Gastroesophageal sphincter (tissue), 3 donors: ENCODE measurements at regions not wholly inside any gene's neighbourhood (a gene's known extent, or its start where the extent isn't known, plus 50 kb on each side); places are given as distances from the start of the nearest gene placed in this dataset.

Experiments
- EP300 ChIP-seq: sonication (generic); formaldehyde crosslinking; IDR thresholded peaks from one replicate; pipeline ENCODE4 v1.6.1; 2017; ENCODE audit warnings: antibody characterized with exemption, mild to moderate bottlenecking
- POLR2A ChIP-seq, 2 donors: fragments of 450-650 bp; IDR thresholded peaks; one replicate each; pipeline ENCODE4 v1.6.1; 2017; ENCODE audit warnings: antibody characterized with exemption in 2 of 2, mild to moderate bottlenecking in 2 of 2, moderate library complexity in 1 of 2
- POLR2AphosphoS5 ChIP-seq: sonication (generic); formaldehyde crosslinking; IDR thresholded peaks from one replicate; pipeline ENCODE4 v1.6.1; 2017; ENCODE audit warnings: antibody characterized with exemption
- TF ChIP-seq, protein P1 (sequence below), 4 experiments: fragments of 200-600 bp in 2 of 4; fragments of 450-650 bp in 2 of 4; sonication (generic) in 1 of 4; IDR thresholded peaks; one replicate each; pipeline ENCODE4 v1.5.1; 2017 to 2019; ENCODE audit warnings: antibody characterized with exemption in 4 of 4, mild to moderate bottlenecking in 2 of 4, moderate library complexity in 2 of 4

GRCh38 chr1:25140073-25140797 lies 92.1 kb downstream of the SYF2 start:
- no peak for TF ChIP-seq POLR2AphosphoS5
- no peak for TF ChIP-seq POLR2A (IDR thresholded peaks at IDR 0.05)
- TF ChIP-seq, protein P1, sequence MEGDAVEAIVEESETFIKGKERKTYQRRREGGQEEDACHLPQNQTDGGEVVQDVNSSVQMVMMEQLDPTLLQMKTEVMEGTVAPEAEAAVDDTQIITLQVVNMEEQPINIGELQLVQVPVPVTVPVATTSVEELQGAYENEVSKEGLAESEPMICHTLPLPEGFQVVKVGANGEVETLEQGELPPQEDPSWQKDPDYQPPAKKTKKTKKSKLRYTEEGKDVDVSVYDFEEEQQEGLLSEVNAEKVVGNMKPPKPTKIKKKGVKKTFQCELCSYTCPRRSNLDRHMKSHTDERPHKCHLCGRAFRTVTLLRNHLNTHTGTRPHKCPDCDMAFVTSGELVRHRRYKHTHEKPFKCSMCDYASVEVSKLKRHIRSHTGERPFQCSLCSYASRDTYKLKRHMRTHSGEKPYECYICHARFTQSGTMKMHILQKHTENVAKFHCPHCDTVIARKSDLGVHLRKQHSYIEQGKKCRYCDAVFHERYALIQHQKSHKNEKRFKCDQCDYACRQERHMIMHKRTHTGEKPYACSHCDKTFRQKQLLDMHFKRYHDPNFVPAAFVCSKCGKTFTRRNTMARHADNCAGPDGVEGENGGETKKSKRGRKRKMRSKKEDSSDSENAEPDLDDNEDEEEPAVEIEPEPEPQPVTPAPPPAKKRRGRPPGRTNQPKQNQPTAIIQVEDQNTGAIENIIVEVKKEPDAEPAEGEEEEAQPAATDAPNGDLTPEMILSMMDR (IDR thresholded peaks at IDR 0.05) = no peak
- no peak for TF ChIP-seq EP300
